ENCODE measurements at regions not wholly inside any gene's neighbourhood (a gene's known extent, or its start where the extent isn't known, plus 50 kb on each side); places are given as distances from the start of the nearest gene placed in this dataset.
"Not testable (repeated sequence)": the region's sequence is repeated elsewhere in the genome, so short reads cannot be mapped to it uniquely, and the experiment has no call there.

DNA sequence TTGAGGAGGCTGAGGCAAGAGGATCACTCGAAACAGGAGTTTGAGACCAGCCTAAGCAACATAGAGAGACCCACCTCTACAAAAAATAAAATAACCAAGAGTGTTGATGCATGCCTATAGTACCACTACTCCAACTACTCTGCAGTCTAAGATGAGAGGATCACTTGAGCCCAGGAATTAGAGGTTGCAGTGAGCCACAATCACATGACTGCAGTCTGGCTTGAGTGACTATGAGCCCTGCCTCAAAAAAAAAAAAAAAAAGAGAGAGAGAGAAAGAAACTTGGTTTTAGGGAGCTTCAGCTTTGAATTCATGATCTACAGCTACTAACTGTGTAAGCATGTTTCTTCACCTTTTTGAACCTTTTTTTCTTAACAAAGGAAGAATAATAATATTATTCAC, 119.9 kb downstream of the HNMT start:
- H3K9me3 ChIP-seq = no peaks in the 10 kb centered on the region
- no peak overlapping the region for H3K27ac ChIP-seq
- H3K4me1 ChIP-seq = peaks cover 40% of the 10 kb centered on the region
- POLR2A ChIA-PET = no interaction called here
- WGBS (ENCODE audit: missing lambda C conversion rate) = 41% methylated on average over 1 of the region's 1 CpG
- ATAC-seq (no peak), FAIRE-seq (no peak), DNase-seq (ENCODE audit: low read depth in 1 of 2, low spot score in 1 of 2) (no peak)
- no peak overlapping the region for H3K4me2 ChIP-seq
- CTCF ChIA-PET = no interaction called here
- no peak for TF ChIP-seq ZFP36 (IDR thresholded peaks at IDR 0.05; ENCODE audit: borderline replicate concordance, partially characterized antibody)
- no peak for TF ChIP-seq HDAC2 (IDR thresholded peaks at IDR 0.05)
- no peak for TF ChIP-seq FOSB (CRISPR knock-in tag; IDR thresholded peaks at IDR 0.05)
- TF ChIP-seq CHD2 (IDR thresholded peaks at IDR 0.05; ENCODE audit: low read length, partially characterized antibody) = no peak
- TF ChIP-seq HOXA7 (CRISPR knock-in tag; IDR thresholded peaks at IDR 0.05) = no peak
- no peak for TF ChIP-seq REST (IDR thresholded peaks at IDR 0.05)
- H3K4me3 ChIP-seq = no peak overlapping the region

DNA sequence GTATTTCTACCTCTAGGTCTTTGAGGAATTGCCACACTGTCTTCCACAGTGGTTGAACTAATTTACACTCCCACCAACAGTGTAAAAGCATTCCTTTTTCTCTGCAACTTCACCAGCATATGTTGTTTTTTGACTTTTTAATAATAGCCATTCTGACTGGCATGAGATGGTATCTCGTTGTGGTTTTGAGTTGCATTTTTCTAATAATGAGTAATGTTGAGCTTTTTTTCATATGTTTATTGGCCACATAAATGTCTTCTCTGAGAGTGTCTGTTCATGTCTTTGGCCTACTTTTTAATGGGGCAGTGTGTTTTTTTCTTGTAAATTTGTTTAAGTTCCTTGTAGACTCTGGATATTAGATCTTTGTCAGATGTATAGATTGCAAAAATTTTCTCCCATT, 121.2 kb downstream of the HNMT start:
- H3K4me1 ChIP-seq = peaks cover 34% of the 10 kb centered on the region
- CTCF ChIA-PET; FAIRE-seq; DNase-seq (ENCODE audit: low read depth in 1 of 2, low spot score in 1 of 2); H3K27ac ChIP-seq; H3K4me3 ChIP-seq; POLR2A ChIA-PET; ATAC-seq; H3K4me2 ChIP-seq; H3K9me3 ChIP-seq: not testable (repeated sequence)
- 39% methylated on average over 1 of the region's 1 CpG for WGBS (ENCODE audit: missing lambda C conversion rate)
- TF ChIP-seq GATA3 (IDR thresholded peaks at IDR 0.05; ENCODE audit: borderline replicate concordance) = peak; percentile 45; the same call in 1 of the 2 replicates

DNA sequence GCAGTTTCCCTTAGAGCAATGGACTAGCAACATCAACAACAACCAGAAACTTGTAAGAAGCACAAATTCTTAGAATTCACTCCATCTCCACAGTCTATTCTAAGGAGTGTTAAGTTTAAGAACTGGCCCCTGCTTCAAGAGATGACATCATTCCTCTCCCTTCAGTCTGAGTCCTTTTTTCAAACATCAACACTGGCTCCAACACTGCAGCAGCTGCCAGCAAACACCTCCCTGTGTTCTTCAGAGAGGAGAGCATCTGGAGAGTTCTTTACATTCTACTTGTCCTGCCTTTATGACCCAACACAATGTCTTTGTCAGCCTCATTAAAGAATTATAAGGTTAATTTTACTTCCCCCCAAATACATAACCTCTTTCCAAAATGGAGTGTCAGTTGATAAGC, 122.3 kb downstream of the HNMT start:
- no peak for ATAC-seq
- CTCF ChIA-PET = no interaction called here

More for the DNA sequence above, 122.3 kb downstream of the HNMT start:
- no peaks in the 10 kb centered on the region for H3K9me3 ChIP-seq
- H3K4me1 ChIP-seq = peaks cover 29% of the 10 kb centered on the region
- FAIRE-seq (no peak), DNase-seq (ENCODE audit: low read depth in 1 of 2, low spot score in 1 of 2) (no peak)
- 0 out of 3 replicates have a peak overlapping the region, but pooled peaks have one; percentile 13 for H3K4me2 ChIP-seq
- no peak overlapping the region for H3K4me3 ChIP-seq
- POLR2A ChIA-PET = no interaction called here
- TF ChIP-seq FOXS1 (CRISPR knock-in tag; IDR thresholded peaks at IDR 0.05) (no peak), REST (IDR thresholded peaks at IDR 0.05) (no peak), RCOR1 (IDR thresholded peaks at IDR 0.05; ENCODE audit: low read depth, low read length) (no peak), HEYL (CRISPR knock-in tag; IDR thresholded peaks at IDR 0.05) (no peak), NFE2L2 (conservative IDR thresholded peaks at IDR 0.05; ENCODE audit: low read length) (no peak), CTCF (IDR thresholded peaks at IDR 0.05) (no peak), POLR2AphosphoS2 (conservative IDR thresholded peaks at IDR 0.05; ENCODE audit: low read length) (no peak), FOSB (CRISPR knock-in tag; IDR thresholded peaks at IDR 0.05) (no peak), RAD21 (conservative IDR thresholded peaks at IDR 0.05 in 1 of 2, IDR thresholded peaks at IDR 0.05 in 1 of 2) (no peak), POLR2A (IDR thresholded peaks at IDR 0.05; ENCODE audit: low read length) (no peak), KDM1A (IDR thresholded peaks at IDR 0.05; ENCODE audit: low read depth) (no peak), CHD4 (IDR thresholded peaks at IDR 0.05; ENCODE audit: borderline replicate concordance) (no peak), PHF8 (IDR thresholded peaks at IDR 0.05; ENCODE audit: borderline replicate concordance, low read depth) (no peak), ZFP36 (IDR thresholded peaks at IDR 0.05; ENCODE audit: borderline replicate concordance, partially characterized antibody) (no peak), BCL3 (IDR thresholded peaks at IDR 0.05) (no peak), SMC3 (IDR thresholded peaks at IDR 0.05) (no peak), JUNB (IDR thresholded peaks at IDR 0.05) (no peak), EHMT2 (IDR thresholded peaks at IDR 0.05; ENCODE audit: low read depth) (no peak)
- TF ChIP-seq, protein P1, sequence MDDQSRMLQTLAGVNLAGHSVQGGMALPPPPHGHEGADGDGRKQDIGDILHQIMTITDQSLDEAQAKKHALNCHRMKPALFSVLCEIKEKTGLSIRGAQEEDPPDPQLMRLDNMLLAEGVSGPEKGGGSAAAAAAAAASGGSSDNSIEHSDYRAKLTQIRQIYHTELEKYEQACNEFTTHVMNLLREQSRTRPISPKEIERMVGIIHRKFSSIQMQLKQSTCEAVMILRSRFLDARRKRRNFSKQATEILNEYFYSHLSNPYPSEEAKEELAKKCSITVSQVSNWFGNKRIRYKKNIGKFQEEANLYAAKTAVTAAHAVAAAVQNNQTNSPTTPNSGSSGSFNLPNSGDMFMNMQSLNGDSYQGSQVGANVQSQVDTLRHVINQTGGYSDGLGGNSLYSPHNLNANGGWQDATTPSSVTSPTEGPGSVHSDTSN (IDR thresholded peaks at IDR 0.05) = no peak
- peak overlapping the region; percentile 13 to 38; a peak in 2 of 6 replicates for H3K27ac ChIP-seq

Data from A549 (cell line).